ENCODE measurements at regions not wholly inside any gene's neighbourhood (a gene's known extent, or its start where the extent isn't known, plus 50 kb on each side); places are given as distances from the start of the nearest gene placed in this dataset.

GRCh38 chr14:100645982-100646314, 58.7 kb upstream of the BEGAIN start:
- no peak; the same call in 1 of the 2 replicates for TF ChIP-seq CTCF (IDR thresholded peaks at IDR 0.05; ENCODE audit: low read depth, low read length)
- no peak for TF ChIP-seq EZH2phosphoT487 (IDR thresholded peaks at IDR 0.05; ENCODE audit: low read depth)

Measured in OCI-LY3 (cell line).